ENCODE measurements at regions not wholly inside any gene's neighbourhood (a gene's known extent, or its start where the extent isn't known, plus 50 kb on each side); places are given as distances from the start of the nearest gene placed in this dataset.

DNA sequence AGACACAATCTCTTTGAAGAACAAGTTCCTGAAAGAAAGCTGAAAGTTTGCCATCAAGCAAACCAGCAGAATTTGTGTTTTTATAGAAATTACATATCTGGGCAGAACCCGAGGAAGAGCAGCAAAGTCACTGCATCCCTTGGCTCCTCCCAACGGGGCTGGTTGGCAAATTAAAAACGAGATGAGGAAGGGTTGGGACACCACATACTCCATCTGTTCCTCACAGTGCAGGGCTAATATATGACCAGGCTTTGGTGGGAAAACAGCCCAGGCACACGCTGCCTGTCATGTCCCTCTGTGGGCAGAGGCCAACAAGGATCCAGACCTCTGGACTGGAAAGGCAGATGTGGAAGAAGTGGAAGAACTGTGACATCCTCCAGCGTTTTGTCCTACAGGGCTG, 607.3 kb downstream of the CDH26 start:
- H3K27ac Mint-ChIP-seq (ENCODE audit: unreplicated experiment), result no peak overlapping the region
- H3K36me3 Mint-ChIP-seq (ENCODE audit: unreplicated experiment), result no peaks in the 10 kb centered on the region
- H3K4me1 Mint-ChIP-seq (ENCODE audit: unreplicated experiment), result no peaks in the 10 kb centered on the region
- H3K9me3 Mint-ChIP-seq (ENCODE audit: unreplicated experiment), result peaks cover 8% of the 10 kb centered on the region
- TF ChIP-seq, protein P1, sequence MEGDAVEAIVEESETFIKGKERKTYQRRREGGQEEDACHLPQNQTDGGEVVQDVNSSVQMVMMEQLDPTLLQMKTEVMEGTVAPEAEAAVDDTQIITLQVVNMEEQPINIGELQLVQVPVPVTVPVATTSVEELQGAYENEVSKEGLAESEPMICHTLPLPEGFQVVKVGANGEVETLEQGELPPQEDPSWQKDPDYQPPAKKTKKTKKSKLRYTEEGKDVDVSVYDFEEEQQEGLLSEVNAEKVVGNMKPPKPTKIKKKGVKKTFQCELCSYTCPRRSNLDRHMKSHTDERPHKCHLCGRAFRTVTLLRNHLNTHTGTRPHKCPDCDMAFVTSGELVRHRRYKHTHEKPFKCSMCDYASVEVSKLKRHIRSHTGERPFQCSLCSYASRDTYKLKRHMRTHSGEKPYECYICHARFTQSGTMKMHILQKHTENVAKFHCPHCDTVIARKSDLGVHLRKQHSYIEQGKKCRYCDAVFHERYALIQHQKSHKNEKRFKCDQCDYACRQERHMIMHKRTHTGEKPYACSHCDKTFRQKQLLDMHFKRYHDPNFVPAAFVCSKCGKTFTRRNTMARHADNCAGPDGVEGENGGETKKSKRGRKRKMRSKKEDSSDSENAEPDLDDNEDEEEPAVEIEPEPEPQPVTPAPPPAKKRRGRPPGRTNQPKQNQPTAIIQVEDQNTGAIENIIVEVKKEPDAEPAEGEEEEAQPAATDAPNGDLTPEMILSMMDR (IDR thresholded peaks at IDR 0.05), result no peak
- H3K4me3 Mint-ChIP-seq (ENCODE audit: unreplicated experiment), result no peak overlapping the region
- DNase-seq (ENCODE audit: extremely low spot score, unreplicated experiment), result no peak
- H3K27me3 Mint-ChIP-seq (ENCODE audit: unreplicated experiment), result no peaks in the 10 kb centered on the region

DNA sequence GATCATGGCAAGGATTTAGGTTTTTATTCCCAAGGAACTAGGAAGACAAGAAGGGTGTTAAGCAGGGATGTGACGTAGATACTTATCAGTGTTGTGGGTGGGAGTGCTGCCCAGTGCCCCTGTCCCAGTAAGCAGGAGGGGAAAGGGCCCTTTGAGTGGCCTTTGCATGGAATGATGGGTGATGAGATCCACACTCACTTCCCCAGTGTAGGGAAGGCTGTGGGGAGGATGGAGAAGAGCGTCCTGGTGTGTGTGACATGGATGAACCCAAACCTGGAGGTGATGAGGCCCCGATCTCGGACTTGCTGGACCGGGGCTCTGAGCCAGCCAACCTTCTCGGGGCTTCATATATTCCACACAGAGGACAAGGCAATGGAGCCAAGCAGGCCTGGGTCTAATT, 610.9 kb downstream of the CDH26 start:
- Mint-ChIP-seq H3K9me3 (ENCODE audit: unreplicated experiment) (peaks cover 13% of the 10 kb centered on the region), H3K27ac (ENCODE audit: unreplicated experiment) (no peak overlapping the region), H3K4me3 (ENCODE audit: unreplicated experiment) (no peak overlapping the region), H3K36me3 (ENCODE audit: unreplicated experiment) (no peaks in the 10 kb centered on the region), H3K4me1 (ENCODE audit: unreplicated experiment) (no peaks in the 10 kb centered on the region), H3K27me3 (ENCODE audit: unreplicated experiment) (no peaks in the 10 kb centered on the region)
- DNase-seq (ENCODE audit: extremely low spot score, unreplicated experiment), result no peak
- TF ChIP-seq, protein P1 (IDR thresholded peaks at IDR 0.05), result no peak

DNA sequence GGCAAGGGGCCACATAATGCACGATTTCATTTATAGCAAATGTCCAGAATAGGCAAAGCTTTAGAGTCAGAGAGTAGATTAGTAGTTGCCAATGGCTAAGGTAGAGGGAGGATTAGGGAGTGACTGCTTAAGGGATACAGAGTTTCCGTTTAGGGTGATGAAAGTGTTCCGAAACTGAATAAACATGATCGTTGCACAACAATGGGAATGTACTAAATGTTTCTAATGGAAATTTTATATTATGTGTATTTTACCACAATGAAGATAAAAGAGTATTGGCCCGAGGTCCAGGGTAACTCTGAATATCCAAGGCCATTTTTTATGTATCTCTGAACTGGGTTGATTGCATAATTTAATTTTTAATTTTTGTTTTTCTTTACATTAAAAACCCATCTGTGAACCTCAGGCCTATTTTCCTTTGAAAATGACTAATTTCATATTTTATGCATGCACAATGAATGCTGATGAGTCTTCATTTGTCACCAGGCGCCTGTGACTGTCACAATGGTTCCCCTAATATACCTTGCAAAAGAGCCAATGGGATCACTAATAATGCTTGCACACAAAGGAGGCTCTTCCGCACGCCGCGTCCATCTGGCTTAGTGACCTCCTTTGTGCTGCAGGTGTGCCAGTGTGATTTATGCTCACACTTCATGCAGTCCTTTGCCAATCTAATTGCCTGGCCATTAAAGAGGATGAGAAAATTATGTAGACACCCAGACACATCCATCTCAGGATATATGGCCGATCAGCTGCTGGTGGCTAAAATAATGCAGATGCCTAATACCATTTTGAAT, 612.5 kb downstream of the CDH26 start:
- H3K4me3 Mint-ChIP-seq (ENCODE audit: unreplicated experiment), result no peak overlapping the region
- no peaks in the 10 kb centered on the region for H3K4me1 Mint-ChIP-seq (ENCODE audit: unreplicated experiment)
- DNase-seq (ENCODE audit: extremely low spot score, unreplicated experiment), result no peak
- H3K27ac Mint-ChIP-seq (ENCODE audit: unreplicated experiment), result no peak overlapping the region
- H3K36me3 Mint-ChIP-seq (ENCODE audit: unreplicated experiment), result no peaks in the 10 kb centered on the region
- peaks cover 13% of the 10 kb centered on the region for H3K9me3 Mint-ChIP-seq (ENCODE audit: unreplicated experiment)
- no peaks in the 10 kb centered on the region for H3K27me3 Mint-ChIP-seq (ENCODE audit: unreplicated experiment)
- TF ChIP-seq, protein P1 (IDR thresholded peaks at IDR 0.05), result no peak

DNA sequence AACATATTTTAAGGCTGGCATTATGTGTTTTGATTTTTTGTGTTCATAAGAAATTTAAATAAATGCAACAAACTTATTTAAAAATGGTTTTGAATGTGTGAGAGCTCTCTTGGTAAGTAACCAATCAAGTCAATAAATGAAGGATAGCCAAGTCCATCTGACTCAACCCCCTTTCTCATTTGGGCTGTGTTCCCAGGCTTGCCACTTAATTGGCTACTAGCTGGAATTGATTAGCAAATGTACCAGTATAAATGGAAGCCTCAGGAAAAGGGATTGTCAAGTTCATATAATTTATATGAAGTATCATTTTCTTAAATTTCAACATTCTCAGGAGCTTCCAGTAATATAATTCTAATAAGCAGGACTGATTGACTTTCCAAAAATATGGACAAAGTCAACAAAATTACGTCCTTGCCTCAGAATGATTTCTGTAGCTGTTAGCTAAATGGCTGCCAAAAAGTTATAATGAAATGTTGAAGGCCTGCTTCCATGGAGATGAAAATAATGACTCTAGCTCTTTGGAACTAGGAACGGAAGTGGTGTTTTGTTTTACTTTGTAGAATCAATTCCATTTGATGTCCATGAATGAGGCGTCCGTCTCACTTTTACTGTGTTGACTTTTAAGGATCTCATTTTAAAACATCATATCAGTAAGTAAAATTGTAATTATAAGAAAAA, 614.9 kb downstream of the CDH26 start:
- H3K4me3 Mint-ChIP-seq (ENCODE audit: unreplicated experiment), result no peak overlapping the region
- no peak overlapping the region for H3K27ac Mint-ChIP-seq (ENCODE audit: unreplicated experiment)
- H3K36me3 Mint-ChIP-seq (ENCODE audit: unreplicated experiment), result no peaks in the 10 kb centered on the region
- no peak for DNase-seq (ENCODE audit: extremely low spot score, unreplicated experiment)
- no peaks in the 10 kb centered on the region for H3K4me1 Mint-ChIP-seq (ENCODE audit: unreplicated experiment)
- TF ChIP-seq, protein P1 (IDR thresholded peaks at IDR 0.05), result no peak
- peaks cover 13% of the 10 kb centered on the region for H3K9me3 Mint-ChIP-seq (ENCODE audit: unreplicated experiment)
- H3K27me3 Mint-ChIP-seq (ENCODE audit: unreplicated experiment), result no peaks in the 10 kb centered on the region

DNA sequence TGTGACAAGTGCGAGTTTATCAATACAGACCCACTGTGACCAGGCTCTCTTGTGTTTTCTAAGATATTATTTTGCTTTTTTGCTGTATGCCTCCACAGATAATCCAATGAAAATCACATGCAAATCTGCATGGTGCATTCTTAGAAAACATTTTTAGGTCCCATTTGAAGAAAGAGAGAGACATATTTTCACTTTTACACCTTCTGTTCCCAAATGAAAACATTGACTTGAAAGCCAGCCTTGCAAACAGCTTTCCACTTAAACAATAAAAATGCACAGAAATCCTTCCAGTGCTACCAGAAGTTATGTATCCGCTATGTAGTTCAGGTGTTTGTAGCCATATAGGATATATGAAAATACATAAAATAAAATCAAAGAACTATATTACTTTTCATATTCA, 618.0 kb downstream of the CDH26 start:
- Mint-ChIP-seq H3K27me3 (ENCODE audit: unreplicated experiment) (no peaks in the 10 kb centered on the region), H3K9me3 (ENCODE audit: unreplicated experiment) (peaks cover 8% of the 10 kb centered on the region), H3K36me3 (ENCODE audit: unreplicated experiment) (no peaks in the 10 kb centered on the region), H3K27ac (ENCODE audit: unreplicated experiment) (no peak overlapping the region), H3K4me3 (ENCODE audit: unreplicated experiment) (no peak overlapping the region), H3K4me1 (ENCODE audit: unreplicated experiment) (no peaks in the 10 kb centered on the region)
- TF ChIP-seq, protein P1 (IDR thresholded peaks at IDR 0.05), result no peak
- no peak for DNase-seq (ENCODE audit: extremely low spot score, unreplicated experiment)
